Glutamatergic neuron (in vitro differentiated cells): ENCODE measurements at regions not wholly inside any gene's neighbourhood (a gene's known extent, or its start where the extent isn't known, plus 50 kb on each side); places are given as distances from the start of the nearest gene placed in this dataset.

Experiments
- DNase-seq: peaks from one replicate; pipeline ENCODE4 v3.0.0; 2022
- H3K27ac Mint-ChIP-seq: one replicate; pipeline ENCODE4 v1.8.0; 2020; ENCODE audit warnings: mild to moderate bottlenecking, mixed read lengths, inconsistent platforms; ENCODE audit not compliant: unreplicated experiment
- H3K27me3 Mint-ChIP-seq: one replicate; pipeline ENCODE4 v1.8.0; 2020; ENCODE audit warnings: mild to moderate bottlenecking, moderate library complexity, mixed read lengths, inconsistent platforms; ENCODE audit not compliant: unreplicated experiment
- H3K36me3 Mint-ChIP-seq: one replicate; pipeline ENCODE4 v1.8.0; 2020; ENCODE audit warnings: mild to moderate bottlenecking, mixed read lengths, inconsistent platforms; ENCODE audit not compliant: unreplicated experiment
- H3K4me1 Mint-ChIP-seq: one replicate; pipeline ENCODE4 v1.8.0; 2020; ENCODE audit warnings: mild to moderate bottlenecking, low read depth, mixed read lengths, inconsistent platforms; ENCODE audit not compliant: unreplicated experiment
- H3K4me3 Mint-ChIP-seq: one replicate; pipeline ENCODE4 v1.8.0; 2020; ENCODE audit warnings: mild to moderate bottlenecking, mixed read lengths, inconsistent platforms; ENCODE audit not compliant: unreplicated experiment
- H3K9me3 Mint-ChIP-seq: one replicate; pipeline ENCODE4 v1.8.0; 2020; ENCODE audit warnings: mild to moderate bottlenecking, moderate library complexity, mixed read lengths, inconsistent platforms; ENCODE audit not compliant: unreplicated experiment
- TF ChIP-seq, protein P1 (sequence below): fragments of 200-600 bp; sonication (generic); IDR thresholded peaks from one replicate; pipeline ENCODE4 v1.5.0; 2021; ENCODE audit not compliant: partially characterized antibody, unreplicated experiment

DNA sequence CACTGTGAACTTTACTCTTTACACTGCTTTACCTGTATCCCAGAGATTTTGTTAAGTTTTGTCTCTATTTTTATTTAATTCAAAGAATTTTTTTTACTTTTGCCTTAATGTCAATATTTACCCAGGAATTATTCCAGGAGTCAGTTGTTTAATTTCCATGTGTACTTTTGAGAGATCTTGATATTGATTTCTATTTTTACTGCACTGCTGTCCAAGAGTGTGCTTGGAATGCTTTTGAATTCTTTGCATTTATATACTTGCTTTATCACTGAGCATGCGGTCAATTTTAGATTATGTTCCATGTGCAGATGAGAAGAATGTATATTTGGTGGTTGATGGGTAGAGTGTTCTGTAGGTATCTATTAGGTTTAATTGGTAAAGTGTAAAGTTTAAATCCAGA is 461.0 kb upstream of the GBE1 start:
- H3K36me3 Mint-ChIP-seq: peaks cover 12% of the 10 kb centered on the region
- no peak overlapping the region for H3K4me3 Mint-ChIP-seq
- H3K27ac Mint-ChIP-seq: no peak overlapping the region
- H3K4me1 Mint-ChIP-seq: peaks cover 4% of the 10 kb centered on the region
- TF ChIP-seq, protein P1, sequence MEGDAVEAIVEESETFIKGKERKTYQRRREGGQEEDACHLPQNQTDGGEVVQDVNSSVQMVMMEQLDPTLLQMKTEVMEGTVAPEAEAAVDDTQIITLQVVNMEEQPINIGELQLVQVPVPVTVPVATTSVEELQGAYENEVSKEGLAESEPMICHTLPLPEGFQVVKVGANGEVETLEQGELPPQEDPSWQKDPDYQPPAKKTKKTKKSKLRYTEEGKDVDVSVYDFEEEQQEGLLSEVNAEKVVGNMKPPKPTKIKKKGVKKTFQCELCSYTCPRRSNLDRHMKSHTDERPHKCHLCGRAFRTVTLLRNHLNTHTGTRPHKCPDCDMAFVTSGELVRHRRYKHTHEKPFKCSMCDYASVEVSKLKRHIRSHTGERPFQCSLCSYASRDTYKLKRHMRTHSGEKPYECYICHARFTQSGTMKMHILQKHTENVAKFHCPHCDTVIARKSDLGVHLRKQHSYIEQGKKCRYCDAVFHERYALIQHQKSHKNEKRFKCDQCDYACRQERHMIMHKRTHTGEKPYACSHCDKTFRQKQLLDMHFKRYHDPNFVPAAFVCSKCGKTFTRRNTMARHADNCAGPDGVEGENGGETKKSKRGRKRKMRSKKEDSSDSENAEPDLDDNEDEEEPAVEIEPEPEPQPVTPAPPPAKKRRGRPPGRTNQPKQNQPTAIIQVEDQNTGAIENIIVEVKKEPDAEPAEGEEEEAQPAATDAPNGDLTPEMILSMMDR: no peak
- peaks cover 11% of the 10 kb centered on the region for H3K9me3 Mint-ChIP-seq
- peaks cover 5% of the 10 kb centered on the region for H3K27me3 Mint-ChIP-seq
- no peak for DNase-seq

DNA sequence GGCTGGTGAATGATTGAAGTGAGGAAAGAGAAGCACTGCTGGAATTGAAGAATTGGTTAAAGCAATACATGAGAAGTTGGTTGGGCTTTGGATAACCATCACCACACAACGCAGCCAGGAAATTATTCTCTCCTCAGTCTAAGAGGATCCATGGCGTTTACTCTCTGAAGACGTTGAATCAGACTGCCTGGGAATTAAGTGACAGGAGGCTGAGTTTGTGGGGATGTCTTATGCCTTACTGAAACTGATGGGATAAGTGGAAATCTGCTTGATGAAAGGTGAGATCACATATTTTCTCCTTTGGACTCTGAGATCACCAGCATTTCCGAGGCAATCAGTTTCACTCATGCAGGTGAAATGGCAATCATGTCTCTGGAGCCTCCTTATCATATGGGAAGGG is 456.1 kb upstream of the GBE1 start:
- TF ChIP-seq, protein P1: no peak
- DNase-seq: no peak
- Mint-ChIP-seq H3K4me1 (peaks cover 4% of the 10 kb centered on the region), H3K36me3 (no peaks in the 10 kb centered on the region), H3K27ac (no peak overlapping the region), H3K9me3 (no peaks in the 10 kb centered on the region), H3K4me3 (no peak overlapping the region), H3K27me3 (no peaks in the 10 kb centered on the region)

DNA sequence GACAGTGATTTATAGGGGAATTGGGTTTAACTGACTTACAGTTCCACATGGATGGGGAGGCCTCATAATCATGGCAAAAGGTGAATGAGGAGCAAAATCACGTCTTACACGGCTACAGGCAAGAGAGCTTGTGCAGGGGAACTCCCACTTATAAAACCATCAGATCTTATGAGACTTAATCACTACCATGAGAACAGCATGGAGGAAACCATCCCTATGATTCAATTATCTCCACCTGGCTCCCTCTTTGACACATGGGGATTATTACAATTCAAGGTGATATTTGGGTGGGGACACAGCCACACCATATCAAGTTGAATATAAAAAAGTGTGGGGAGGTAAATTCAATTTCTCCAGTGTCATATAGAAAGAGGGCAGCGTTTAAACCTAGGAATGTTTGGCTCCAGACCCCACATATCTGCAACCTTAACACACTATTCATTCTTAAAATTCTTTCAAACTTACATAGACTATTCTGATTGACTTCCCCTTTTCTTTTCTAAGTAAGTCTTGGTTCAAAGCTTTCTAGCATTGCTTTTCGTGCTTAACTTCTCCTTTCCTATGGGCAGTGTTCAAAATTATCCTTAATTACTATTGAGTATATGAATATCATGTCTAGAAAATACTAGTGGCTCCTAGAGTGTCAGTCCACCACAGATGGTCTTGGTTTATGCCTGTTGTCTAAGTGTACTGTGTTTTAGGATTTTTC is 446.7 kb upstream of the GBE1 start:
- Mint-ChIP-seq H3K4me1 (no peaks in the 10 kb centered on the region), H3K27me3 (no peaks in the 10 kb centered on the region), H3K9me3 (no peaks in the 10 kb centered on the region)

DNA sequence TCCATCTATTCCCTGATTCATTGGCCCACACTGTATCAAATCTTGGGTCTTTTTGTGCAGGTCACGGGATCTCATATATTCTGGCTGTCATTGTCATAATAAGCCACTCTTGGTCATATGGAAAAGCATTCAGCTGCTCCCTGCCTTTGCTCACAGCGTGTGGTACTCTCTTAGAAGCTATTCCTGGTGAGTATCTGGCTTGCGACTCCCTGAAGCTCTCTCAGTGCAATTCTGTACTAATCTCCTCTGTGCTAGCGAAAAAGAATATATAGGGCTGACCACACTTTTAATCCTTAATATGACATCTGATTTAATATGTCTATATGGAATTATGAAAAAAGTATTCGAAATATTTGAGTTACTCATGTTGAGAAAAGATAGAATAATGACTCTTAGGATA is 440.8 kb upstream of the GBE1 start:
- no peak for DNase-seq
- Mint-ChIP-seq H3K4me3 (no peak overlapping the region), H3K27me3 (no peaks in the 10 kb centered on the region), H3K4me1 (no peaks in the 10 kb centered on the region), H3K9me3 (no peaks in the 10 kb centered on the region), H3K36me3 (no peaks in the 10 kb centered on the region), H3K27ac (no peak overlapping the region)
- TF ChIP-seq, protein P1: no peak

More for the DNA sequence above, 446.7 kb upstream of the GBE1 start:
- H3K36me3 Mint-ChIP-seq: peaks cover 5% of the 10 kb centered on the region
- H3K4me3 Mint-ChIP-seq: no peak overlapping the region
- no peak overlapping the region for H3K27ac Mint-ChIP-seq
- TF ChIP-seq, protein P1: no peak
- DNase-seq: no peak

DNA sequence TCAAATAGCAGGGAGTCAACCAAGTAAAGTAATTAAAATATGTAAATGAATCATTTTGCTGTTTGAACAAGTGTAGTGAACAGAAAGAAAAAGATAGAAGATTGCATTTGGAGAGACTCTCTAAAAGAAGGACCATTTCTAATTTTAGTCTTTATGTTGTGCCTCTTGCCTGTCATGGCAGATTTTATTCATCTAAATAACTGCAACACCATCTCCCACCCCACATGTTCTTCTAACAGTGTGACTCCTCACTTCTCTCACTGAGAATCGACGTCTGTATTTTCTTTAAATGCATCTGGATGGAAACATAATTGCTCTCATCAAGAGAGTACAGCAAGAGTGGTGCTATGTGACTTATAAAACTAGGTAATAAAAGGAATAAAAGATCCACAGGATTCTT is 439.9 kb upstream of the GBE1 start:
- Mint-ChIP-seq H3K36me3 (no peaks in the 10 kb centered on the region), H3K27ac (no peak overlapping the region), H3K27me3 (no peaks in the 10 kb centered on the region), H3K4me3 (no peak overlapping the region), H3K9me3 (no peaks in the 10 kb centered on the region), H3K4me1 (no peaks in the 10 kb centered on the region)
- no peak for DNase-seq
- TF ChIP-seq, protein P1: no peak
